WTC11 (cell line): ENCODE measurements at regions not wholly inside any gene's neighbourhood (a gene's known extent, or its start where the extent isn't known, plus 50 kb on each side); places are given as distances from the start of the nearest gene placed in this dataset.

Experiments used
- ATAC-seq: fragments of 200-7000 bp; cut with Tn5 transposase; 2 replicates; pipeline ENCODE4 v1.10.0; 2021; ENCODE audit warnings: mild to moderate bottlenecking, moderate library complexity
- CTCF ChIA-PET: fragments of 300-600 bp; sonication (Branson Sonifier 250); formaldehyde crosslinking; loops from one replicate; lab custom pipeline; 2021; ENCODE audit warnings: antibody characterized with exemption; lab: Charles Lee
- POLR2A ChIA-PET: fragments of 350-600 bp; sonication (Branson Sonifier 250); formaldehyde crosslinking; loops from one replicate; lab custom pipeline; 2021; ENCODE audit warnings: antibody characterized with exemption; lab: Charles Lee
- DNase-seq: peaks from one replicate; pipeline ENCODE4 v3.0.0; 2021; ENCODE audit warnings: low spot score
- H3K27ac Mint-ChIP-seq: 2 replicates; pipeline ENCODE4 v1.8.0; 2021; ENCODE audit warnings: mixed read lengths
- H3K27me3 Mint-ChIP-seq: 2 replicates; pipeline ENCODE4 v1.8.0; 2021; ENCODE audit warnings: low read depth, mild to moderate bottlenecking, moderate library complexity, mixed read lengths
- H3K36me3 Mint-ChIP-seq: 2 replicates; pipeline ENCODE4 v1.8.0; 2021; ENCODE audit warnings: mixed read lengths
- H3K4me1 Mint-ChIP-seq: 2 replicates; pipeline ENCODE4 v1.8.0; 2022; ENCODE audit warnings: mixed read lengths
- H3K4me3 Mint-ChIP-seq: 2 replicates; pipeline ENCODE4 v1.8.0; 2021; ENCODE audit warnings: mild to moderate bottlenecking, moderate library complexity, mixed read lengths
- H3K9me3 Mint-ChIP-seq: 2 replicates; pipeline ENCODE4 v1.8.0; 2021; ENCODE audit warnings: mixed read lengths
- AR ChIP-seq: fragments of 250-450 bp; sonication (Bioruptor Pico); IDR thresholded peaks from 2 replicates; pipeline ENCODE4 v1.9.0; 2021; ENCODE audit warnings: mild to moderate bottlenecking
- ARID4B ChIP-seq: sonication (generic); formaldehyde crosslinking; IDR thresholded peaks from 2 replicates; pipeline ENCODE4 v1.8.0; 2023; ENCODE audit warnings: missing genetic modification reagents, mild to moderate bottlenecking, borderline replicate concordance
- ATF2 ChIP-seq: sonication (generic); formaldehyde crosslinking; IDR thresholded peaks from 2 replicates; pipeline ENCODE4 v1.8.1; 2022; ENCODE audit warnings: low read depth, missing genetic modification reagents, borderline replicate concordance
- E2F5 ChIP-seq: sonication (generic); formaldehyde crosslinking; IDR thresholded peaks from 2 replicates; pipeline ENCODE4 v1.8.1; 2022; ENCODE audit warnings: mild to moderate bottlenecking, moderate library complexity, missing genetic modification reagents
- ERG ChIP-seq: fragments of 250-450 bp; sonication (Bioruptor Pico); IDR thresholded peaks from 2 replicates; pipeline ENCODE4 v1.8.0; 2021; ENCODE audit warnings: mild to moderate bottlenecking
- FOXJ3 ChIP-seq: sonication (generic); formaldehyde crosslinking; IDR thresholded peaks from 2 replicates; pipeline ENCODE4 v1.9.0; 2021; ENCODE audit warnings: missing genetic modification reagents, mild to moderate bottlenecking, borderline replicate concordance
- GABPB1 ChIP-seq: sonication (generic); formaldehyde crosslinking; IDR thresholded peaks from 2 replicates; pipeline ENCODE4 v1.8.1; 2023; ENCODE audit warnings: mild to moderate bottlenecking, missing genetic modification reagents
- HMGXB4 ChIP-seq: sonication (generic); formaldehyde crosslinking; IDR thresholded peaks from 2 replicates; pipeline ENCODE4 v1.8.1; 2023; ENCODE audit warnings: mild to moderate bottlenecking, moderate library complexity, missing genetic modification reagents
- MAX ChIP-seq: sonication (generic); formaldehyde crosslinking; IDR thresholded peaks from 2 replicates; pipeline ENCODE4 v1.8.0; 2022; ENCODE audit warnings: mild to moderate bottlenecking, missing genetic modification reagents
- NFYB ChIP-seq: sonication (generic); formaldehyde crosslinking; conservative IDR thresholded peaks from 2 replicates; pipeline ENCODE4 v1.8.0; 2022; ENCODE audit warnings: low read depth, missing genetic modification reagents
- TEAD4 ChIP-seq: sonication (generic); formaldehyde crosslinking; IDR thresholded peaks from 2 replicates; pipeline ENCODE4 v1.8.0; 2022; ENCODE audit warnings: mild to moderate bottlenecking, missing genetic modification reagents
- USF2 ChIP-seq: sonication (generic); formaldehyde crosslinking; IDR thresholded peaks from 2 replicates; pipeline ENCODE4 v1.8.1; 2023; ENCODE audit warnings: mild to moderate bottlenecking, missing genetic modification reagents, moderate library complexity
- ZNF138 ChIP-seq: sonication (generic); formaldehyde crosslinking; conservative IDR thresholded peaks from 2 replicates; pipeline ENCODE4 v1.8.1; 2022; ENCODE audit warnings: mild to moderate bottlenecking, moderate library complexity, missing genetic modification reagents
- ZNF219 ChIP-seq: sonication (generic); formaldehyde crosslinking; IDR thresholded peaks from 2 replicates; pipeline ENCODE4 v1.8.0; 2023; ENCODE audit warnings: missing genetic modification reagents, mild to moderate bottlenecking, borderline replicate concordance
- ZNF532 ChIP-seq: fragments of 250-450 bp; sonication (Bioruptor Pico); IDR thresholded peaks from 2 replicates; pipeline ENCODE4 v1.9.0; 2021; ENCODE audit warnings: mild to moderate bottlenecking, borderline replicate concordance

- Mint-ChIP-seq H3K27me3 (no peaks in the 10 kb centered on the region), H3K27ac (no peak overlapping the region; the same call in 1 of the 2 replicates), H3K36me3 (no peaks in the 10 kb centered on the region), H3K4me3 (no peak overlapping the region), H3K9me3 (no peaks in the 10 kb centered on the region), H3K4me1 (peaks cover 10% of the 10 kb centered on the region)
- DNase-seq (no peak), ATAC-seq (peak; percentile 70)
- TF ChIP-seq ZNF219 (CRISPR knock-in tag), result no peak
- TF ChIP-seq ATF2 (CRISPR knock-in tag), result no peak
- POLR2A ChIA-PET, result no interaction called here
- CTCF ChIA-PET, result interaction anchor here (1.1 to 1.7 kb wide), 6 partner anchors 22 to 81 kb away, joined by 3 to 7 read pairs (median 5); no protein-coding TSS in a partner anchor
Measured at GRCh38 chr11:134008634-134009071, 51.9 kb upstream of the IGSF9B start.

- Mint-ChIP-seq H3K36me3 (no peaks in the 10 kb centered on the region), H3K27me3 (peaks cover 10% of the 10 kb centered on the region), H3K4me3 (no peak overlapping the region), H3K4me1 (peaks cover 7% of the 10 kb centered on the region), H3K27ac (no peak overlapping the region), H3K9me3 (no peaks in the 10 kb centered on the region)
- ChIA-PET CTCF (no interaction called here), POLR2A (no interaction called here)
- DNase-seq (no peak), ATAC-seq (no peak)
- TF ChIP-seq ERG (CRISPR knock-in tag), result no peak
- no peak for TF ChIP-seq E2F5
- TF ChIP-seq ZNF138 (CRISPR knock-in tag), result no peak
- TF ChIP-seq ZNF532 (CRISPR knock-in tag), result no peak
- TF ChIP-seq HMGXB4 (CRISPR knock-in tag), result no peak
- TF ChIP-seq MAX, result no peak
- no peak for TF ChIP-seq ZNF219 (CRISPR knock-in tag)
- TF ChIP-seq ARID4B, result no peak
- TF ChIP-seq AR, result no peak
- TF ChIP-seq USF2 (CRISPR knock-in tag), result no peak
- TF ChIP-seq TEAD4 (CRISPR knock-in tag), result no peak
- TF ChIP-seq NFYB (CRISPR knock-in tag), result no peak
- TF ChIP-seq FOXJ3 (CRISPR knock-in tag), result no peak
- TF ChIP-seq GABPB1 (CRISPR knock-in tag), result no peak
Measured at GRCh38 chr11:134013518-134013917, 55.4 kb upstream of the JAM3 start.
